Coronary artery (tissue), 2 donors: ENCODE measurements at regions not wholly inside any gene's neighbourhood (a gene's known extent, or its start where the extent isn't known, plus 50 kb on each side); places are given as distances from the start of the nearest gene placed in this dataset.

ENCODE experiments used
- DNase-seq: peaks from one replicate; pipeline ENCODE4 v3.0.0-alpha.2; 2017; ENCODE audit warnings: low spot score
- H3K27ac ChIP-seq, 2 donors: fragments of 200-600 bp; sonication (generic); one replicate each; pipeline ENCODE4 v1.5.1; 2016 to 2019
- H3K4me3 ChIP-seq: fragments of 200-600 bp; sonication (generic); 2 replicates; pipeline ENCODE4 v1.5.1; 2016; ENCODE audit warnings: mild to moderate bottlenecking, moderate library complexity
- CTCF ChIP-seq: fragments of 200-600 bp; sonication (generic); IDR thresholded peaks from one replicate; pipeline ENCODE4 v1.5.1; 2019; ENCODE audit warnings: antibody characterized with exemption

DNA sequence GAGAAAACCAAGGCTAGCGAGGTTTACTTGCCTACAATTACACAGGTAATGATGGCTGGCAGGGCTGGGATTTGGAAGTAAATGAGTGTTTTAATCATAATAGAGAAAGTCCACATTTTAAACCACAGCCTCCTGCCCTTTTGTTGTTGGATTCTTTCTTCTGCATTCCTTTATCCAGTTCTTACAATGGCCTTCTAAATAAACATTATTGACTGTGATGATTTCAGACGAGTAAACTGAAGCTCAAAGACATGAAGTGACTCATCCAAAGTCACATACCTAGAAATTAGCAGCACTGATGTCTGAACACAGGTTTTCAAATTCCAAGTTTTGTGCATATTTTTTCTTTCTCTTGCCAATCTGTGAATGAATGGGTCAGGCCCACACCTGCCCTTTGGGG, 51.2 kb upstream of the C1QTNF7 start:
- DNase-seq = no peak
- Histone ChIP-seq H3K4me3 (no peak overlapping the region), H3K27ac (peak overlapping the region in 1 of 2 donors; percentile 82)
- no peak for TF ChIP-seq CTCF
